ENCODE measurements at regions not wholly inside any gene's neighbourhood (a gene's known extent, or its start where the extent isn't known, plus 50 kb on each side); places are given as distances from the start of the nearest gene placed in this dataset.
A peak's percentile ranks its signal among the peaks of the same experiment; 100 is the strongest.

DNA sequence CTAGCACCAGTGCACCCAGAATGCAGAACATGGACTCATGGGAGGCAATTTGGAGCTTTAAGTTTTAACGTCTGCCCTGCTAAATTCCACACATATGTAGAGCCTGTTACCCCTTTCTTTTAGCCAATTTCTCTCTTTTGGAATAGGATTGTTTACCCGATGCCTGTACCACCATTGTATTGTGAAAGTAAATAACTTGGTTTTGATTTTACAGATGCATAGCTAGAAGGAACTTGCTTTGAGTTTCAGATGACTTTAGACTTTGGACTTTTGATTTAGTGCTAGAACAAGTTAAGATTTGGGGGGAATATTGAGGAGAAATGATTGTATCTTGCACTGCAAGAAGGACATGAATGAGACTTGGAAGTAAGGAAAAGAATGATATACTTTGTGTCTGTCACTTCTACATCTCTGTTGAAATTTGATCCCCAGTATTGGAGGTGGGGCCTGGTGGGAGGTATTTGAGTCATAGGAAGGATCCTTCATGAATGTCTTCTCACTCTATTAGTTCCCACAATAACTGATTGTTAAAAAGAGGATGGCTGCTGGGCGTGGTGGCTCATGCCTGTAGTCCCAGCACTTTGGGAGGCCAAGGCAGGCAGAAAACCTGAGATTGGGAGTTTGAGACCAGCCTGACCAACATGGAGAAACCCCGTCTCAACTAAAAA is 794.8 kb upstream of the LCORL start:
- FAIRE-seq = no peak

- FAIRE-seq = no peak
Measured at GRCh38 chr4:18815779-18816173, 794.2 kb upstream of the LCORL start.

DNA sequence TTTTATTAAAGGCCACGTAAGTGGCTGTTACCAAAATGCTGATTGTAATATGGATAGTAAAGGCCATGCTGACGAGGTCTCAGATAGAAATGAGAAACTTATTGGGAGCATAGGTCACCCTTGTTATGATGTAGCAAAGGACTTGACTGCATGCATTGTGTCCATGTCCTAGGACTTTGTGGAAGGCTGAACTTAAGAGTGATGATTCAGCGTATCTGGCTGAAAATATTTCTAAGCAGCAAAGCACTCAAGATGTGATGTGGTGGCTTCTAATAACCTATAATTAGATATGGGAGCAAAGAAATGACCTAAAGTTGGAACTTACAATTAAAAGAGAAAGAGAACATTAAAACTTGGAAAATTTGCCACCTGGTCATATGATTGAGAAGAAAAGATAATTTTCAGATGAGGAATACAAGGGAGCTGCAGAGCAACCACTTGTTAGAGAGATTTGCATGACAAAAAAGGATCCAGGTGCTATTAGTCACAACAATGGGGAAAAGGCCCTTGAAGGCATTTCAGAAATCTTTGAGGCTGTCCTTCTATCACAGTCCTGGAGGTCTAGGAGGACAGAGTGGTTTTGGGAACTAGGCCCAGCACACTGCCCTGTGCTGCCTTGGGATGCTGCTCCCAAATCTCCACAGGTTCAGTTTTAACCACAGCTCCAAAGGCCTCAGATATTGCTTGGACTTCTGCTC is 793.7 kb upstream of the LCORL start:
- FAIRE-seq = no peak

- no peak for FAIRE-seq
Measured at GRCh38 chr4:18813771-18814170, 792.2 kb upstream of the LCORL start.

DNA sequence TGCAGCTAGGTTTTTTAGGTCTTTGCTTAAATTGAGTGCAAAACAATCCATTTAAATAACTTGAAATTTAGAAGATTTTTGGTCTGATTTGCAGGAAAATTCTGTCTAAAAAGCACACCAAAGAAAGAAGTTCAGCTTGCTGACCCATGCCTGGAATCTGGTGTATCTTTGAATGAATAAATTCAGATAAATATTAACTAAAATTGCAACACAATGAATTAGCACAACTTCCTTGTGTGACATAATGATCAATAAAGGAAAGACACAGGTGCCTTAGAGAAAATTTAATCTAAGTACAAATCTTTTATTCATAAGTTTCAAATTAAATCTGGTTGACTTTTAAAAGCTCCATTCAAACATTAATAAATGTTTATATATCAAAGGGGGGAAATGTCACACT is 791.5 kb upstream of the LCORL start:
- no peak for FAIRE-seq

- FAIRE-seq = no peak
Measured at GRCh38 chr4:18803781-18804180, 782.2 kb upstream of the LCORL start.

DNA sequence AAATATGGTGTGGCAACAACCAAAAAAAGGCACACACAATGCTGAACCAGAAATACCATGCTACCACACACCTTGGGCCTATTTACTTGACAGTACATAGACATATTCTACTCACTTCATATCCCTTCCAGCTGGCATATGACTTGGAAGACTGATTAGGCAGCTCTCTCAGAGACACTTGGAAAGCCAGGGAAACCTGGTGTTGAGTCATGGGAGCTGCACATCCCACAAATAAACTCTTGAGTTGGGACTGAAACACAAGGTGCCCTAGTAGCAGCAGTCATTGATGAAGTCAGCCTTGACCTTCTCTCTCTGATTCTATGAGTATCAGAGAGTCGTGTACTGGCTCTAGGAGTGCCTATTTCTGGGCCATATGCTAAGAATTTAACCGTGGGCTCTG is 776.6 kb upstream of the LCORL start:
- FAIRE-seq = no peak

GRCh38 chr4:18795794-18796193 is 774.2 kb upstream of the LCORL start:
- FAIRE-seq = no peak

DNA sequence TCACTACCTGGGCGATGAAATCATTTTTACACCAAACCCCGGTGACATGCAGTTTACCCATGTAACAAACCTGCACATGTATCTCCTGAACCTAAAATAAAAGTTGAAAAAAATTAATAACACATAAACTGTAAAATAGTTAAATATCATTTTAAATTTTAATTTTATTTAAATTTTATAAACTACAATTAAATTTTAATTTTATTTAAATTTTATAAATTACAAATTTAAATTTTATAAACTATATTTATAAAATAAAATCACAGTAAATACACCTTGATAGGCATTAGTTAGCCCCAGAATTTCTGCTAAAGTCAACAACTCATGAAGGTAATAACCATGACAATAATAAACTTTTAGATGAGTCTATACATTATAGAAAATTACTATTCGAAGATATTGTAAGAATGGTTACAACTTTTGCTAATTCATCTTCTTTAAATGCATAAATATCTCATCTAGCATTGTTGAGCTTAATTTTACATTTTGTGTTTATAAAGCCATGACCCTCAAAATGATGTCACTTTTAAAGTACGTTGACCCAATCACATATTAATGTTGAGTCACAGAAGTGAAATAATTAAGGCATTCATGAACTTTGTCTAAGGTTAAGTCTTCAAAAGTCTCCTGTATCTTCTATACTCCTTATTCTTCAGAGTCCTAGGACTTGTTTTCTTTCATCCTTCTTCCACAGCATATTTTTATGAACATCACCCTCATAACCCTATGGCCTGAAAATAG is 755.8 kb upstream of the LCORL start:
- FAIRE-seq = peak; percentile 49

DNA sequence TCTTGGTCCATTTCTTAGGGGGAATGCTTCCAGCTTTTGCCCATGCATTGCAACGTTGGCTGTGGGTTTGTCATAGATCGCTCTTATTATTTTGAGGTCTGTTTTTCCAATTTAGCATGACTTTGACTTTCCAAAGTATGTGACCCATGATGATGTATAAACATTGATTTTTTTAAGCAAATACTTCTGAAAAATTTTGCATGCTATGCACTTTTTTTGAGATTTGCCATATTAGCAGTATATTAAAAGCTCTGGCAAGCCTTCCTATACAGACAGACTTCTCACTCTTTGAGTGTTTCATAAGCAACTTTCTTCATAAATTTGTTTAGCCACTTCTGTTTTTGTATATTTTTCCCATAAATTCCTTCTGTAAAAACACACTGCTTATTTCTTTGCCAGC is 746.4 kb upstream of the LCORL start:
- no peak for FAIRE-seq

DNA sequence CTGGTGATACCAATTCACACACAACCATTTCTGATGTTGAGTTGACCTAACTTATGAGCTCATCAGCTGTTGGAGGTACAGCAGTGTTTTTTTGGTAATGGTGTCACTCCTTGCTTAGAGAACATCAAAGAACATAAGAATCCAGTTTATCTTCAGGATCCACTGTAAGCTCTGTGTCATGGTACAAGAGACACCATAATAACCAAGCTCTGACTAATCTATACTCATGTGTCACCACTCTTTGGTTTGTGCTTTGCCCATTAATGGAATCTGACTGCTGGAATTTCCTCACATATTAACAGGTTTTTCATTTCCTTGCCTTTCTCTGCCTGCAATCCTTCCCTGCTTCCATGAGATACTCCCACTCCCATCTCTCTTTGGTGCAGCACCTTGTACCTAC is 735.1 kb upstream of the LCORL start:
- no peak for FAIRE-seq

GRCh38 chr4:18754180-18754579 is 732.6 kb upstream of the LCORL start:
- no peak for FAIRE-seq

GRCh38 chr4:18751083-18751482 is 729.5 kb upstream of the LCORL start:
- no peak for FAIRE-seq

GRCh38 chr4:18749391-18749790 is 727.8 kb upstream of the LCORL start:
- no peak for FAIRE-seq

GRCh38 chr4:18736551-18736950 is 715.0 kb upstream of the LCORL start:
- no peak for FAIRE-seq

DNA sequence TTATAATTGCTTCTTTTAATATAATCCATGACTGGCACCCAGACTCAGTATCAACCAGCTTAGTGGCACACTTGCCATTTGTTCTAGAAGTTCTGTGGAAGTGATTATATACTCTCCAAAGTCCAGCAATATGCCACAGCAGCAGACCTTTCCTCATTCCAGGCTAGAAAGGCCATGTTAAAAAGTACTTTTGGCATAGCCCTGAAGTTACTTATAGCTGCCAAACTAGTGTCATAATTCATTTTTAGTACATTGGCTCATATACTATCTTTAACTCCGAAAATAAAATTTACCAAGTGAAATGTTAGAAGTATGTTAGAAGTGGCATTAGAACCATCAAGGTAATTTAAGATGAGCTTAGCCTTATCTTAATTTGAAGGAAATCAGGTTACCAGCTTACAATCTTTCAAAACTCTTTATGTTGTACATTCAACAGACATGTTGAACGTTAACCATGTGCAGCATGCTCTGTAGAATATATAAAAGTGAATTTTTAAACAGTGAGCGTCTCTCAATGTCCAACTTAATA is 714.2 kb upstream of the LCORL start:
- FAIRE-seq = no peak

- no peak for FAIRE-seq
Measured at GRCh38 chr4:18734405-18734804, 712.9 kb upstream of the LCORL start.

GRCh38 chr4:18733961-18734360 is 712.4 kb upstream of the LCORL start:
- no peak for FAIRE-seq

DNA sequence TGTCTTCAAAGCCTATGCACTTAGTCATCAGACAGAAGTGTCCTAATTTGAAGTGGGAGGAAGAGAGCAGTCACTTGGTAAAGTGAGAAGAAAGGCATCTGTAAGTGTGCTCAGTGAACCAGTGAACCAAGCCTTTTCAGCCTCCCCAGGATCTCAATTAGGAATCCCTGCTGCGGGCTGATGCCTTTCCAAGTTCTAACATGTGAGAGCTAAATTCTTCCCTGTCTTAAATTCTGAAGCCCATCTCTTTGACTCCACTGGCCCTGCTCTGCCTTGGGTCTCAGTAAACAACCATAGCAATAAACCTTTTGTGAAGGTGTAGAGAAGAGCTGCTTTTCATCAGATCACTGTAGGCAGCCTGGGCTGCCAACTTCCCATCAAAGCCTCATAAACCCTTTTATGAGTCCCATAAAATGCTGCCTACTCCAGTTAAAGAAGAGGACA is 701.2 kb upstream of the LCORL start:
- FAIRE-seq = no peak

DNA sequence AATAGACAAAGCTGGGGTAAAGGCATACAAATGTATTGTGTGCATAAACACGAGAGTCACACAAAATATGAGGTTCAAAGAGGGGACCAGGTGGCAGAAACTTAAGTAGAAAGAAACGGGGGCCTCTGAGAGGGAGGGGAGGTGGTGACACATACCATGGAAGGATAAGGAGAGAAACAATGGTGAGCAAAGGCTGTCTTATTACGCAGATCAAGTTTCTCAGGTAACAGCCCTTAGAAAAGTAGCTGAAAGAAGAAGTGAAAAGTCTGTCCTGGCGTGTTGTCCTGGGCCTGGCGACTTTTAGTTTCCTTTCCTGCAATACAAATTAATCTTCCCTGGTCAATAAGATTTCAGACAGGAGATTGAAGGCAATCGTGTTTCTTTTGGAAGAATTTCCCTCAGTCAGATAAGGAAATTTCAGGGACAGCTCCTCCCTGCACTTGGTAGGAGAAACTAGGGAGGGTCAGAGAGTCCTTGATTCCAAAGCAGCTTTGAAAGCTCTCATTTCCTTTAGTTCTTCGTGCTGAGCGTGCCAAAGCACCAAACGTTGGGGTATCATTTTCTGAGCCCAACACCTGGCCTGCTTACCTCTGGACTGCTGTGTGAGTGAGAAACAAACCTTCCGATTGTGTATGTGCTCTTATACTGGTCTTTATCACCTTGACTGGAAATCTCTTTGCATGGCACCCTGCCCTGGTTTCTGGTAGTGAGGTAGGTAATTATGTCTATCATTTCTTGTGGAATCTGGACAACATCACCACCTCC is 676.7 kb upstream of the LCORL start:
- FAIRE-seq = no peak

- FAIRE-seq = no peak
Measured at GRCh38 chr4:18695733-18696527, 674.4 kb upstream of the LCORL start.

Data from colon (tissue), 2 donors.